K562 (cell line): ENCODE measurements at regions not wholly inside any gene's neighbourhood (a gene's known extent, or its start where the extent isn't known, plus 50 kb on each side); places are given as distances from the start of the nearest gene placed in this dataset.

ENCODE experiments used
- AFF4 ChIP-seq: sonication (generic); formaldehyde crosslinking; IDR thresholded peaks from 2 replicates; pipeline ENCODE4 v1.8.0; 2023; ENCODE audit warnings: mild to moderate bottlenecking, missing genetic modification reagents
- ATF2 ChIP-seq: sonication (generic); formaldehyde crosslinking; IDR thresholded peaks from 2 replicates; pipeline ENCODE4 v1.8.1; 2022; ENCODE audit warnings: missing genetic modification reagents
- CLOCK ChIP-seq: fragments of 250-450 bp; sonication (Bioruptor Pico); IDR thresholded peaks from 2 replicates; pipeline ENCODE4 v1.4.0; 2020; ENCODE audit warnings: mild to moderate bottlenecking, moderate library complexity, borderline replicate concordance
- ELK3 ChIP-seq: fragments of 450-650 bp; formaldehyde crosslinking; IDR thresholded peaks from 2 replicates; pipeline ENCODE4 v1.4.0; 2020; ENCODE audit warnings: mild to moderate bottlenecking
- FOS ChIP-seq: IDR thresholded peaks from 3 replicates; pipeline ENCODE4 v1.6.1; 2011; ENCODE audit not compliant: insufficient read length; ENCODE audit errors: extremely low read depth
- HMGXB4 ChIP-seq: sonication (generic); formaldehyde crosslinking; IDR thresholded peaks from 2 replicates; pipeline ENCODE4 v1.8.1; 2023; ENCODE audit warnings: mild to moderate bottlenecking, missing genetic modification reagents
- MAFG ChIP-seq: fragments of 450-650 bp; conservative IDR thresholded peaks from 2 replicates; pipeline ENCODE4 v1.6.1; 2016; ENCODE audit warnings: missing genetic modification characterization, missing compliant biosample characterization
- MCM5 ChIP-seq: fragments of 450-650 bp; IDR thresholded peaks from 2 replicates; pipeline ENCODE4 v1.6.1; 2016; ENCODE audit warnings: low read depth
- NFRKB ChIP-seq: fragments of 450-650 bp; IDR thresholded peaks from 2 replicates; pipeline ENCODE4 v1.6.1; 2016; ENCODE audit warnings: low read depth
- SIN3B ChIP-seq: fragments of 450-650 bp; IDR thresholded peaks from 2 replicates; pipeline ENCODE4 v1.6.1; 2017; ENCODE audit warnings: low read depth, mild to moderate bottlenecking, moderate library complexity
- SMARCE1 ChIP-seq: fragments of 450-650 bp; IDR thresholded peaks from 2 replicates; pipeline ENCODE4 v1.7.1; 2016; ENCODE audit warnings: mild to moderate bottlenecking
- SOX6 ChIP-seq: fragments of 450-650 bp; IDR thresholded peaks from 2 replicates; pipeline ENCODE4 v1.6.1; 2014; ENCODE audit warnings: mild to moderate bottlenecking
- TAL1 ChIP-seq: fragments of 450-650 bp; IDR thresholded peaks from 2 replicates; pipeline ENCODE4 v1.6.1; 2016; ENCODE audit warnings: mild to moderate bottlenecking
- ZBTB1 ChIP-seq: sonication (generic); formaldehyde crosslinking; IDR thresholded peaks from 2 replicates; pipeline ENCODE4 v1.8.1; 2023; ENCODE audit warnings: missing genetic modification reagents, low read depth, mild to moderate bottlenecking, borderline replicate concordance
- ZBTB9 ChIP-seq: fragments of 450-650 bp; formaldehyde crosslinking; IDR thresholded peaks from 2 replicates; pipeline ENCODE4 v1.4.0; 2020; ENCODE audit warnings: mild to moderate bottlenecking, moderate library complexity
- ZNF239 ChIP-seq: fragments of 250-450 bp; sonication (Bioruptor Pico); IDR thresholded peaks from 2 replicates; pipeline ENCODE4 v1.4.0; 2020; ENCODE audit warnings: mild to moderate bottlenecking

- no peak for TF ChIP-seq CLOCK (CRISPR knock-in tag)
- TF ChIP-seq SMARCE1, result peak; percentile 95
- peak; percentile 76 for TF ChIP-seq TAL1
- peak; percentile 63 for TF ChIP-seq SOX6
- TF ChIP-seq FOS, result peak; percentile 59
- no peak for TF ChIP-seq ATF2 (CRISPR knock-in tag)
- no peak for TF ChIP-seq ZNF239
- no peak for TF ChIP-seq ZBTB1 (CRISPR knock-in tag)
- TF ChIP-seq ELK3 (CRISPR knock-in tag), result no peak
- no peak for TF ChIP-seq NFRKB
- TF ChIP-seq SIN3B, result no peak
- no peak for TF ChIP-seq MCM5
- peak; percentile 97 for TF ChIP-seq MAFG (tag)
- no peak for TF ChIP-seq HMGXB4 (CRISPR knock-in tag)
- no peak for TF ChIP-seq AFF4 (CRISPR knock-in tag)
- no peak for TF ChIP-seq ZBTB9 (CRISPR knock-in tag)
Observed at GRCh38 chr5:173454736-173455598, 126.8 kb upstream of the STC2 start (continued).
